ENCODE measurements at regions not wholly inside any gene's neighbourhood (a gene's known extent, or its start where the extent isn't known, plus 50 kb on each side); places are given as distances from the start of the nearest gene placed in this dataset.

GRCh38 chr12:127944211-127944899, 322.6 kb upstream of the TMEM132C start:
- H3K27me3 ChIP-seq (ENCODE audit: control insufficient read depth in 1 of 2, insufficient read depth in 2 of 2, low read length in 2 of 2): no peaks in the 10 kb centered on the region
- no peak overlapping the region for H3K27ac ChIP-seq (ENCODE audit: low read depth in 2 of 2, low read length in 1 of 2)
- H3K4me3 ChIP-seq (ENCODE audit: low read depth in 1 of 2, low read length in 2 of 2): no peak overlapping the region
- no peaks in the 10 kb centered on the region for H3K36me3 ChIP-seq (ENCODE audit: control insufficient read depth in 2 of 2, insufficient read depth in 2 of 2, low read length in 1 of 2)
- peaks cover 5 to 9% of the 10 kb centered on the region in 2 donors for H3K9me3 ChIP-seq (ENCODE audit: control insufficient read depth in 2 of 2, insufficient read depth in 1 of 2, low read depth in 1 of 2, low read length in 1 of 2)
- no peaks in the 10 kb centered on the region for H3K4me1 ChIP-seq (ENCODE audit: control insufficient read depth in 2 of 2, insufficient read depth in 2 of 2, low read length in 1 of 2)
- WGBS, 2 donors: 74 to 77% methylated on average over 9 of the region's 9 CpGs

- WGBS, 2 donors: 84 to 85% methylated on average over 5 of the region's 5 CpGs
- H3K27ac ChIP-seq (ENCODE audit: low read depth in 2 of 2, low read length in 1 of 2): no peak overlapping the region
- H3K4me3 ChIP-seq (ENCODE audit: low read depth in 1 of 2, low read length in 2 of 2): no peak overlapping the region
- H3K36me3 ChIP-seq (ENCODE audit: control insufficient read depth in 2 of 2, insufficient read depth in 2 of 2, low read length in 1 of 2): no peaks in the 10 kb centered on the region
- no peaks in the 10 kb centered on the region for H3K9me3 ChIP-seq (ENCODE audit: control insufficient read depth in 2 of 2, insufficient read depth in 1 of 2, low read depth in 1 of 2, low read length in 1 of 2)
- no peaks in the 10 kb centered on the region for H3K27me3 ChIP-seq (ENCODE audit: control insufficient read depth in 1 of 2, insufficient read depth in 2 of 2, low read length in 2 of 2)
- no peaks in the 10 kb centered on the region for H3K4me1 ChIP-seq (ENCODE audit: control insufficient read depth in 2 of 2, insufficient read depth in 2 of 2, low read length in 1 of 2)
These were observed 309.8 kb upstream of the TMEM132C start for GRCh38 chr12:127957001-127957660.

- H3K4me1 ChIP-seq (ENCODE audit: control insufficient read depth in 2 of 2, insufficient read depth in 2 of 2, low read length in 1 of 2): no peaks in the 10 kb centered on the region
- WGBS, 2 donors: 69 to 75% methylated on average over 5 of the region's 5 CpGs
- H3K27ac ChIP-seq (ENCODE audit: low read depth in 2 of 2, low read length in 1 of 2): no peak overlapping the region
- H3K27me3 ChIP-seq (ENCODE audit: control insufficient read depth in 1 of 2, insufficient read depth in 2 of 2, low read length in 2 of 2): no peaks in the 10 kb centered on the region
- H3K36me3 ChIP-seq (ENCODE audit: control insufficient read depth in 2 of 2, insufficient read depth in 2 of 2, low read length in 1 of 2): no peaks in the 10 kb centered on the region
- H3K9me3 ChIP-seq (ENCODE audit: control insufficient read depth in 2 of 2, insufficient read depth in 1 of 2, low read depth in 1 of 2, low read length in 1 of 2): peaks cover 0 to 3% of the 10 kb centered on the region in 2 donors
- H3K4me3 ChIP-seq (ENCODE audit: low read depth in 1 of 2, low read length in 2 of 2): no peak overlapping the region
These were observed 304.7 kb upstream of the TMEM132C start for GRCh38 chr12:127962303-127962702.

GRCh38 chr12:127963933-127964332, 303.0 kb upstream of the TMEM132C start:
- 58 to 69% methylated on average over 2 of the region's 2 CpGs for WGBS, 2 donors
- H3K9me3 ChIP-seq (ENCODE audit: control insufficient read depth in 2 of 2, insufficient read depth in 1 of 2, low read depth in 1 of 2, low read length in 1 of 2): peaks cover 0 to 3% of the 10 kb centered on the region in 2 donors

GRCh38 chr12:127964717-127965116, 302.3 kb upstream of the TMEM132C start:
- 73 to 77% methylated on average over 3 of the region's 3 CpGs for WGBS, 2 donors
- Histone ChIP-seq H3K4me3 (ENCODE audit: low read depth in 1 of 2, low read length in 2 of 2) (no peak overlapping the region), H3K9me3 (ENCODE audit: control insufficient read depth in 2 of 2, insufficient read depth in 1 of 2, low read depth in 1 of 2, low read length in 1 of 2) (peaks cover 0 to 3% of the 10 kb centered on the region in 2 donors), H3K4me1 (ENCODE audit: control insufficient read depth in 2 of 2, insufficient read depth in 2 of 2, low read length in 1 of 2) (no peaks in the 10 kb centered on the region), H3K36me3 (ENCODE audit: control insufficient read depth in 2 of 2, insufficient read depth in 2 of 2, low read length in 1 of 2) (no peaks in the 10 kb centered on the region), H3K27me3 (ENCODE audit: control insufficient read depth in 1 of 2, insufficient read depth in 2 of 2, low read length in 2 of 2) (no peaks in the 10 kb centered on the region), H3K27ac (ENCODE audit: low read depth in 2 of 2, low read length in 1 of 2) (no peak overlapping the region)

More at GRCh38 chr12:127963933-127964332, 303.0 kb upstream of the TMEM132C start:
- H3K27me3 ChIP-seq (ENCODE audit: control insufficient read depth in 1 of 2, insufficient read depth in 2 of 2, low read length in 2 of 2): no peaks in the 10 kb centered on the region
- H3K36me3 ChIP-seq (ENCODE audit: control insufficient read depth in 2 of 2, insufficient read depth in 2 of 2, low read length in 1 of 2): no peaks in the 10 kb centered on the region
- no peaks in the 10 kb centered on the region for H3K4me1 ChIP-seq (ENCODE audit: control insufficient read depth in 2 of 2, insufficient read depth in 2 of 2, low read length in 1 of 2)
- H3K4me3 ChIP-seq (ENCODE audit: low read depth in 1 of 2, low read length in 2 of 2): no peak overlapping the region
- no peak overlapping the region for H3K27ac ChIP-seq (ENCODE audit: low read depth in 2 of 2, low read length in 1 of 2)

GRCh38 chr12:127966331-127966730, 300.6 kb upstream of the TMEM132C start:
- 88 to 95% methylated on average over 1 of the region's 1 CpG for WGBS, 2 donors
- H3K36me3 ChIP-seq (ENCODE audit: control insufficient read depth in 2 of 2, insufficient read depth in 2 of 2, low read length in 1 of 2): no peaks in the 10 kb centered on the region
- H3K9me3 ChIP-seq (ENCODE audit: control insufficient read depth in 2 of 2, insufficient read depth in 1 of 2, low read depth in 1 of 2, low read length in 1 of 2): peaks cover 0 to 3% of the 10 kb centered on the region in 2 donors
- H3K27ac ChIP-seq (ENCODE audit: low read depth in 2 of 2, low read length in 1 of 2): no peak overlapping the region
- no peak overlapping the region for H3K4me3 ChIP-seq (ENCODE audit: low read depth in 1 of 2, low read length in 2 of 2)
- no peaks in the 10 kb centered on the region for H3K27me3 ChIP-seq (ENCODE audit: control insufficient read depth in 1 of 2, insufficient read depth in 2 of 2, low read length in 2 of 2)
- no peaks in the 10 kb centered on the region for H3K4me1 ChIP-seq (ENCODE audit: control insufficient read depth in 2 of 2, insufficient read depth in 2 of 2, low read length in 1 of 2)

GRCh38 chr12:127970491-127970890, 296.5 kb upstream of the TMEM132C start:
- 61 to 69% methylated on average over 4 of the region's 4 CpGs for WGBS, 2 donors
- Histone ChIP-seq H3K27ac (ENCODE audit: low read depth in 2 of 2, low read length in 1 of 2) (no peak overlapping the region), H3K9me3 (ENCODE audit: control insufficient read depth in 2 of 2, insufficient read depth in 1 of 2, low read depth in 1 of 2, low read length in 1 of 2) (peaks cover 0 to 5% of the 10 kb centered on the region in 2 donors), H3K27me3 (ENCODE audit: control insufficient read depth in 1 of 2, insufficient read depth in 2 of 2, low read length in 2 of 2) (no peaks in the 10 kb centered on the region), H3K4me3 (ENCODE audit: low read depth in 1 of 2, low read length in 2 of 2) (no peak overlapping the region), H3K36me3 (ENCODE audit: control insufficient read depth in 2 of 2, insufficient read depth in 2 of 2, low read length in 1 of 2) (no peaks in the 10 kb centered on the region), H3K4me1 (ENCODE audit: control insufficient read depth in 2 of 2, insufficient read depth in 2 of 2, low read length in 1 of 2) (no peaks in the 10 kb centered on the region)

- Histone ChIP-seq H3K27ac (ENCODE audit: low read depth in 2 of 2, low read length in 1 of 2) (no peak overlapping the region), H3K4me3 (ENCODE audit: low read depth in 1 of 2, low read length in 2 of 2) (no peak overlapping the region), H3K27me3 (ENCODE audit: control insufficient read depth in 1 of 2, insufficient read depth in 2 of 2, low read length in 2 of 2) (no peaks in the 10 kb centered on the region), H3K9me3 (ENCODE audit: control insufficient read depth in 2 of 2, insufficient read depth in 1 of 2, low read depth in 1 of 2, low read length in 1 of 2) (no peaks in the 10 kb centered on the region), H3K36me3 (ENCODE audit: control insufficient read depth in 2 of 2, insufficient read depth in 2 of 2, low read length in 1 of 2) (no peaks in the 10 kb centered on the region), H3K4me1 (ENCODE audit: control insufficient read depth in 2 of 2, insufficient read depth in 2 of 2, low read length in 1 of 2) (no peaks in the 10 kb centered on the region)
- WGBS, 2 donors: 62 to 64% methylated on average over 4 of the region's 4 CpGs
These were observed 286.4 kb upstream of the TMEM132C start for GRCh38 chr12:127980585-127980984.

GRCh38 chr12:127981875-127982274, 285.1 kb upstream of the TMEM132C start:
- no peaks in the 10 kb centered on the region for H3K36me3 ChIP-seq (ENCODE audit: control insufficient read depth in 2 of 2, insufficient read depth in 2 of 2, low read length in 1 of 2)
- no peaks in the 10 kb centered on the region for H3K4me1 ChIP-seq (ENCODE audit: control insufficient read depth in 2 of 2, insufficient read depth in 2 of 2, low read length in 1 of 2)
- 67 to 71% methylated on average over 5 of the region's 5 CpGs for WGBS, 2 donors
- no peaks in the 10 kb centered on the region for H3K9me3 ChIP-seq (ENCODE audit: control insufficient read depth in 2 of 2, insufficient read depth in 1 of 2, low read depth in 1 of 2, low read length in 1 of 2)
- no peak overlapping the region for H3K4me3 ChIP-seq (ENCODE audit: low read depth in 1 of 2, low read length in 2 of 2)
- H3K27ac ChIP-seq (ENCODE audit: low read depth in 2 of 2, low read length in 1 of 2): no peak overlapping the region
- no peaks in the 10 kb centered on the region for H3K27me3 ChIP-seq (ENCODE audit: control insufficient read depth in 1 of 2, insufficient read depth in 2 of 2, low read length in 2 of 2)
